Esophagus squamous epithelium (tissue), 4 donors: ENCODE measurements at regions not wholly inside any gene's neighbourhood (a gene's known extent, or its start where the extent isn't known, plus 50 kb on each side); places are given as distances from the start of the nearest gene placed in this dataset.

Experiments
- CTCF ChIP-seq, 6 experiments: fragments of 450-650 bp in 4 of 6; fragments of 200-600 bp in 2 of 6; sonication (generic) in 2 of 6; IDR thresholded peaks; one replicate each; pipeline ENCODE4 v1.5.1; 2016 to 2019; ENCODE audit warnings: antibody characterized with exemption in 6 of 6, mild to moderate bottlenecking in 4 of 6, moderate library complexity in 4 of 6
- POLR2A ChIP-seq, 4 donors: fragments of 450-650 bp; IDR thresholded peaks; one replicate each; pipeline ENCODE4 v1.6.1; 2017; ENCODE audit warnings: antibody characterized with exemption in 4 of 4, mild to moderate bottlenecking in 4 of 4, moderate library complexity in 3 of 4

DNA sequence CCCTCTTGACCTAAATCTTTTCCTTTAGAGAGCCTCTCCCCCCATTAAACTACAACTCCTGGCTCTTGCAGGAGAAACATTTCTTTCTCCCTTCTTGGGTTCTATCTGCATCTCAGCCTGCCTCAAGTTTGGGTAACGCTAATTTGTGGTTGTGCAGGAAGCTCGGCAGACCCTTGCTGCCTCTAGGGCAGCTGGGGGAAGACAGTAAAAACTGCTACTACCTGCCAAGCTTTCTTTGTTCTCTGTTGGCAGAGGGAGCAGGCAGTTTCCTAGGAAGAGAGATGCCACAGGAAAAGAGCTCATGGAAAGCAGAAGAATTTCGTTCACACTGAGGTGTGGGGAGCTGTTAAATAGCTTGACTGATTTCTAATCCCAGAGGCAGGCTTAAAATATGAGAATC lies 555.6 kb upstream of the IGFBP7 start:
- TF ChIP-seq POLR2A (IDR thresholded peaks at IDR 0.05) (no peak), CTCF (IDR thresholded peaks at IDR 0.05) (no peak)
